Type B pancreatic cell (in vitro differentiated cells): ENCODE measurements at regions not wholly inside any gene's neighbourhood (a gene's known extent, or its start where the extent isn't known, plus 50 kb on each side); places are given as distances from the start of the nearest gene placed in this dataset.
"Not testable (repeated sequence)": the region's sequence is repeated elsewhere in the genome, so short reads cannot be mapped to it uniquely, and the experiment has no call there.

Experiments used
- DNase-seq: peaks from one replicate; pipeline ENCODE4 v3.0.0; 2021; ENCODE audit warnings: mixed read lengths; ENCODE audit not compliant: unreplicated experiment; ENCODE audit errors: extremely low spot score
- H3K27ac Mint-ChIP-seq: 2 replicates; pipeline ENCODE4 v1.8.0; 2021; ENCODE audit warnings: mild to moderate bottlenecking, mixed read lengths
- H3K27me3 Mint-ChIP-seq: 2 replicates; pipeline ENCODE4 v1.8.0; 2021; ENCODE audit warnings: mixed read lengths
- H3K36me3 Mint-ChIP-seq: 2 replicates; pipeline ENCODE4 v1.8.0; 2021; ENCODE audit warnings: mixed read lengths
- H3K4me1 Mint-ChIP-seq: one replicate; pipeline ENCODE4 v1.8.0; 2021; ENCODE audit warnings: mixed read lengths; ENCODE audit not compliant: unreplicated experiment
- H3K4me3 Mint-ChIP-seq: 2 replicates; pipeline ENCODE4 v1.8.0; 2021; ENCODE audit warnings: mild to moderate bottlenecking, mixed read lengths
- H3K9me3 Mint-ChIP-seq: 2 replicates; pipeline ENCODE4 v1.8.0; 2021; ENCODE audit warnings: mixed read lengths
- CTCF ChIP-seq: fragments of 200-600 bp; sonication (generic); conservative IDR thresholded peaks from 2 replicates; pipeline ENCODE4 v1.5.0; 2021; ENCODE audit warnings: antibody characterized with exemption, mild to moderate bottlenecking

- Mint-ChIP-seq H3K27ac (no peak overlapping the region), H3K9me3 (peaks cover 6% of the 10 kb centered on the region), H3K36me3 (peaks cover 3% of the 10 kb centered on the region), H3K4me1 (peaks cover 18% of the 10 kb centered on the region), H3K27me3 (peaks cover 3% of the 10 kb centered on the region), H3K4me3 (no peak overlapping the region)
- DNase-seq: no peak
- no peak for TF ChIP-seq CTCF
Observed at GRCh38 chr10:44249490-44249889, 135.4 kb downstream of the CXCL12 start.

DNA sequence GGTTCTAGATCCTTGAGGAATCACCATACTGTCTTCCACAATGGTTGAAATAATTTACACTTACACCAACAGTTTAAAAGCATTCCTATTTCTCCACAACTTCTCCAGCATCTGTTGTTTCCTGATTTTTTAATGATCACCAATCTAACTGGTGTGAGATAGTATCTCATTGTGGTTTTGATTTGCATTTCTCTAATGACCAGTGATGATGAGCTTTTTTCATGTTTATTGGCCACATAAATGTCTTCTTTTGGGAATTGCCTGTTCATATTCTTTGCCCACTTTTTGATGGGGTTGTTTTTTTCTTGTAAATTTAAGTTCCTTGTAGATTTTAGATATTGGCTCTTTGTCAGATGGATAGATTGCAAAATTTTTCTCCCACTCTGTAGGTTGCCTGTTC, 138.2 kb downstream of the CXCL12 start:
- H3K4me1 Mint-ChIP-seq, H3K9me3 Mint-ChIP-seq, DNase-seq, H3K36me3 Mint-ChIP-seq, H3K27ac Mint-ChIP-seq, H3K4me3 Mint-ChIP-seq: not testable (repeated sequence)
- H3K27me3 Mint-ChIP-seq: peaks cover 11% of the 10 kb centered on the region

DNA sequence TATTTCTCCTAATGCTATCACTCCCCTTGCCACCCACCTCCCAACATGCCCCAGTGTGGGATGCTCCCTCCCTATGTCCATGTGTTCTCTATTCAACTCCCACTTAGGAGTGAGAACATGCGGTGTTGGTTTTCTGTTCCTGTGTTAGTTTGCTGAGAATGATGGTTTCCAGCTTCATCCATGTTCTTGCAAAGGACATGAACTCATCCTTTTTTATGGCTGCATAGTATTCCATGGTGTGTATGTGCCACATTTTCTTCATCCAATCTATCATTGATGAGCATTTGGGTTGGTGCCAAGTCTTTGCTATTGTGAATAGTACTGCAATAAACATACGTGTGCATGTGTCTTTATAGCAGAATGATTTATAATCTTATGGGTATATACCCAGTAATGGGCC, 138.6 kb downstream of the CXCL12 start:
- DNase-seq, H3K4me1 Mint-ChIP-seq, H3K27ac Mint-ChIP-seq, H3K9me3 Mint-ChIP-seq, H3K4me3 Mint-ChIP-seq, H3K36me3 Mint-ChIP-seq: not testable (repeated sequence)
- H3K27me3 Mint-ChIP-seq: peaks cover 11% of the 10 kb centered on the region

- DNase-seq: no peak
- H3K36me3 Mint-ChIP-seq: peaks cover 9% of the 10 kb centered on the region
- no peak overlapping the region for H3K4me3 Mint-ChIP-seq
- H3K27me3 Mint-ChIP-seq: peaks cover 8% of the 10 kb centered on the region
- no peak overlapping the region for H3K27ac Mint-ChIP-seq
- H3K4me1 Mint-ChIP-seq: peaks cover 10% of the 10 kb centered on the region
- TF ChIP-seq CTCF: no peak
- H3K9me3 Mint-ChIP-seq: peaks cover 7% of the 10 kb centered on the region
Observed at GRCh38 chr10:44245601-44245938, 139.3 kb downstream of the CXCL12 start.

DNA sequence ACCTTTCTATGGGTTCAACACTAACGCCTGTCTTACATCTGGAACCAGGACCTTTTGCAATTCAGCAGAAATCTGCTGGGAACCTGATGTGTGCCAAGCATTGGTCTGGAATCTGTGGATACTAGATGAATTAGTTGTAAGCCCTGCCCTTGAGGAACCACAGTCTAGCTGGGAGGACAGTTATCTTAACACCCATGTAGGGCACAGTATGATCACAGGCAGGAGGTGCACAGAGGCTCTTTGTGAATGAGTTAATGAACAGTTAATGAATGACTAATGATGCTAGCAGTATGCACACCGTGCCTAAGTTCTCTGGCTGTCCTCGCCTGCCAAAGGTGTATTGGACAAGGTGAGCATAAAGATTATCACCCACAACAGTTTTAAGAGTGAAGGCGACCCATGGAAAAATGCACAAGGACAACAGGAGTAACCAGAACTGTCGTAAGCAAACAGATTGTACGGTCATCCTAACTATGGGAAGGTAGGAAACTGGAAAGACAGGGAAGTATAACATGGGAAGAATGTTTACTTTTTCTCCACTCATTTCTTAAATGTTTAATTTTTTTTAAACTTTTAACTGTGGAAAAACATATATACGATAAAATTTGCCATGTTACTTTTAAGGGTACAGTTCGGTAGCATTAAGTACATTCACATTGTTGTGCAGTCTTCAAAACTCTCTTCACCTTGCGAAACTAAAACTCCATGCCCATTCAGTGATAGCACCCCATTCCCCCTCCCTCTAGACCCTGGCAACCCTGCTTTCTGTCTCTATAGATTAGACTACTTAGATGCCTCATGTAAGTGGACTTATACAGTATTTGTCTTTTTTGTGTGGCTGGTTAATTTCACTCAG, 139.9 kb downstream of the CXCL12 start:
- no peak for TF ChIP-seq CTCF
- peaks cover 7% of the 10 kb centered on the region for H3K9me3 Mint-ChIP-seq
- peaks cover 9% of the 10 kb centered on the region for H3K36me3 Mint-ChIP-seq
- DNase-seq: no peak
- H3K4me3 Mint-ChIP-seq: no peak overlapping the region
- H3K27me3 Mint-ChIP-seq: peaks cover 8% of the 10 kb centered on the region
- peaks cover 10% of the 10 kb centered on the region for H3K4me1 Mint-ChIP-seq
- H3K27ac Mint-ChIP-seq: no peak overlapping the region

DNA sequence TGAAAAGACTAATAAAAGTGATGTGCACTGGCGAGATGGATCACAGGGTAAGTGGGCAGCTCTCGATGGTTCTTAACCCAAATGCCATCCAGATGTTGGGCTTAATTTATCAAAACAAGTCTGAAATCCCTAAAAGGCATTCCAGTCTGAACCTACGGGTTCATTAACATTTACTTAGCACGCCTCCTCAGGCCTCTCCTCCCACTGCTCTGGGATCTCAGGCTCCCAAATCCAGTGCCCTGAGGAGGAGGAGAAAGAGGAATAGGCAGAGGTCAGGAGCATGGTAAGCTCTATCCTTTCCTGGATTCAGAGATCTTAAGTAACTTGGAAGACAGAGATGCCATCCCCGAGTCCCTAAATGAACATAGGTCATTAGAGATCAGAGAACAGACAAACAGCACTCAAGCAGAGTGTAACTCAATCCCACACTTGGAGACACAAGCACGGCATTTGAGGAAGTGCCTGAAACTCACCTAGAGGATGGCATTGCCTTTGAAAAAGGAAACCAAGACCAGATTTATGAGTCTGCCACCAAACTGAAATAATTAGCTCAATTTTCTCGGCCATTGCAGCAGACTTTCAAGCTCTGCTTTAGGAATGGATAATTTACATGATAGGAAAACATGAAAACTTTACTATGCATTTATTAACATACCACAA, 140.9 kb downstream of the CXCL12 start:
- H3K36me3 Mint-ChIP-seq: peaks cover 9% of the 10 kb centered on the region
- no peak overlapping the region for H3K27ac Mint-ChIP-seq
- peaks cover 8% of the 10 kb centered on the region for H3K27me3 Mint-ChIP-seq
- peaks cover 10% of the 10 kb centered on the region for H3K4me1 Mint-ChIP-seq
- no peak for DNase-seq
- H3K9me3 Mint-ChIP-seq: peaks cover 7% of the 10 kb centered on the region
- no peak overlapping the region for H3K4me3 Mint-ChIP-seq
- TF ChIP-seq CTCF: no peak
